WERI-Rb-1 (cell line): ENCODE measurements at regions not wholly inside any gene's neighbourhood (a gene's known extent, or its start where the extent isn't known, plus 50 kb on each side); places are given as distances from the start of the nearest gene placed in this dataset.
"Not testable (repeated sequence)": the region's sequence is repeated elsewhere in the genome, so short reads cannot be mapped to it uniquely, and the experiment has no call there.

Experiments
- DNase-seq: peaks from one replicate; pipeline ENCODE4 v3.0.0-alpha.2; 2020
- H3K27ac ChIP-seq: fragments of 250-450 bp; sonication (Bioruptor Pico); 2 replicates; pipeline ENCODE4 v1.5.1; 2020; ENCODE audit warnings: mild to moderate bottlenecking, moderate library complexity
- H3K27me3 ChIP-seq: fragments of 250-450 bp; sonication (Bioruptor Pico); 2 replicates; pipeline ENCODE4 v1.5.1; 2021; ENCODE audit warnings: mild to moderate bottlenecking, low read depth, moderate library complexity; ENCODE audit not compliant: insufficient read depth, severe bottlenecking
- H3K36me3 ChIP-seq: fragments of 250-450 bp; sonication (Bioruptor Pico); 2 replicates; pipeline ENCODE4 v1.5.1; 2020; ENCODE audit warnings: mild to moderate bottlenecking, moderate library complexity
- H3K4me3 ChIP-seq: 2 replicates; pipeline ENCODE4 v1.5.1; 2011; ENCODE audit warnings: low read depth, mild to moderate bottlenecking, control low read depth, low read length
- H3K9me3 ChIP-seq: fragments of 250-450 bp; sonication (Bioruptor Pico); 2 replicates; pipeline ENCODE4 v1.5.1; 2021; ENCODE audit warnings: mild to moderate bottlenecking, moderate library complexity; ENCODE audit not compliant: severe bottlenecking
- TF ChIP-seq, protein P1 (sequence below): IDR thresholded peaks from 2 replicates; pipeline ENCODE4 v1.5.1; 2011; ENCODE audit warnings: low read depth, mild to moderate bottlenecking, control low read depth, inconsistent platforms, low read length

DNA sequence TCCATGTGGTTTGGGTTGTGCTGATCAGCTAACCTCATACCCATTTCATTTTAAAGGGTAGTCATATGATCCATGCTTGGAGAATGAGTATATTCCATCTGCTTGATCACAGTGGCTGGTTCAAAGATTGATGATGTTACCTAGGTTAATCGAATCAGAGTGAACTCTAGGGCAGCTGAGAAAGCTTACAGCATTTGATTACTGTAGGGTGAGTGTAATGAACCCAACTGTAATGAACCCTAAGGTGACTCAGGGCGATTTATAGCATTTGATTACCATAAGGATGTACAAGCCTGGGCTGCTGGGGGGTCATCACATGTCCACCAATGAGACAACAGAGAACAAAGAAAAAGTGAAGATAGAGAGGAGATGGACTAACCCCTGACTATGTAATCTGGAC, 523.1 kb downstream of the ADRA2A start:
- Histone ChIP-seq H3K36me3 (no peaks in the 10 kb centered on the region), H3K9me3 (no peaks in the 10 kb centered on the region), H3K27me3 (no peaks in the 10 kb centered on the region), H3K4me3 (no peak overlapping the region), H3K27ac (no peak overlapping the region)
- no peak for DNase-seq
- TF ChIP-seq, protein P1, sequence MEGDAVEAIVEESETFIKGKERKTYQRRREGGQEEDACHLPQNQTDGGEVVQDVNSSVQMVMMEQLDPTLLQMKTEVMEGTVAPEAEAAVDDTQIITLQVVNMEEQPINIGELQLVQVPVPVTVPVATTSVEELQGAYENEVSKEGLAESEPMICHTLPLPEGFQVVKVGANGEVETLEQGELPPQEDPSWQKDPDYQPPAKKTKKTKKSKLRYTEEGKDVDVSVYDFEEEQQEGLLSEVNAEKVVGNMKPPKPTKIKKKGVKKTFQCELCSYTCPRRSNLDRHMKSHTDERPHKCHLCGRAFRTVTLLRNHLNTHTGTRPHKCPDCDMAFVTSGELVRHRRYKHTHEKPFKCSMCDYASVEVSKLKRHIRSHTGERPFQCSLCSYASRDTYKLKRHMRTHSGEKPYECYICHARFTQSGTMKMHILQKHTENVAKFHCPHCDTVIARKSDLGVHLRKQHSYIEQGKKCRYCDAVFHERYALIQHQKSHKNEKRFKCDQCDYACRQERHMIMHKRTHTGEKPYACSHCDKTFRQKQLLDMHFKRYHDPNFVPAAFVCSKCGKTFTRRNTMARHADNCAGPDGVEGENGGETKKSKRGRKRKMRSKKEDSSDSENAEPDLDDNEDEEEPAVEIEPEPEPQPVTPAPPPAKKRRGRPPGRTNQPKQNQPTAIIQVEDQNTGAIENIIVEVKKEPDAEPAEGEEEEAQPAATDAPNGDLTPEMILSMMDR, result no peak

DNA sequence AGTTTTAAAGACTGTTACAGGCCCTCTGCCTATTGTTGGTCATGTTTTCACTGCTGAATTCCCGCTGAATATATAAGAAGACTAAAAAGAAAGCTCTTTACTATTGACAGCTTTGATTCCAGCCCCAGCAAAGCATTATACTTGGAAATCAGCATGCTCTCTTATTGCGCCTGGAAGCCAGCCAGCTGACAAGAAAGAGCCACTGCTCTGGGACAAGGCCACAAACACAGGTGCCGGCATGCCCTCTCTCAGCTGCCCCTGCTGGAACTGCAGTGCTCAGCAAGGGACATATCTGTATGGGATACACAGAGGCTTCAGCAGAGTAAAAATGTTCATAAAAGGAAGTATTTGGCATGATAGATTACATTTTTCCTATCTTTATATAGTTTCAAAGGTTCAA, 523.9 kb downstream of the ADRA2A start:
- no peaks in the 10 kb centered on the region for H3K27me3 ChIP-seq
- H3K36me3 ChIP-seq, result no peaks in the 10 kb centered on the region
- H3K9me3 ChIP-seq, result no peaks in the 10 kb centered on the region
- TF ChIP-seq, protein P1, result no peak
- no peak overlapping the region for H3K27ac ChIP-seq
- no peak overlapping the region for H3K4me3 ChIP-seq
- no peak for DNase-seq

DNA sequence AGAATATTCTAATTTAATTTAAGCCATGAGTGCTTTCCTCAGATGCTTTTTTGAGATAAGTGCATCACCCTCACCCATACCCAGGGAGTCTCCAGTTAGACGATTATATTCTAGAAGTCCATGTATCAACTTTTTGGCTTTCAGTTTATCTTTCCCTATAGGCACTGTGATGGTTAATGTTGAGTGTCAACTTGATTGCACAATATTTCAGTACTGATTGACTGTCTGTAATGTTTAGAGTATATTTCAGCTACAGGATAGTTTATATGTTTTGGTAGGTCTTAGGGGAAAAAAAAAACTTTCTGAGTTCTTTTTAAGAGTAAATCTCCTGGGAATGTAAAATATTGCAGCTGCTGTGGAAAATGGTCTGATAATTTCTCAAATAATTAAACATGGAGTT, 535.4 kb downstream of the ADRA2A start:
- DNase-seq, result no peak
- Histone ChIP-seq H3K4me3 (no peak overlapping the region), H3K9me3 (no peaks in the 10 kb centered on the region), H3K27ac (no peak overlapping the region), H3K36me3 (no peaks in the 10 kb centered on the region), H3K27me3 (no peaks in the 10 kb centered on the region)
- TF ChIP-seq, protein P1, result no peak

DNA sequence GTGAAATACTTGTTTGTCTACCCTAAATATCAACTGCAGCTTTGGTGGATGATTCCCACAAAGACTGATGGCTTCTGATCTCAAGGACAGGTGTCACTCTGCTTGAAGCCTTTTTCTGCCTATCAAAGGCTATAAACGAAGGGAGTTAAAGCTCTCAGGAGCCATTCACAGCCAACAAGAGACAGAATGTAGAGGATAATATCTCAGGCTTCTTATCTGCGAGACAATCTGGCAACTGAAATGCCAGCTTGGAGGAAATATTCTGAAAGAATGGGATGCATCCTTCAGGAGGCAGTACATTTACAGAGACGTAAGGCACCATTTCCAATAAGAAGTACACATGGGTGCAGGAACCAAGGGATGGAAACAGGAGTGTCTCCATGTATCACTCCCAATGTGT, 549.4 kb downstream of the GPAM start:
- no peak for DNase-seq
- Histone ChIP-seq H3K9me3 (no peaks in the 10 kb centered on the region), H3K36me3 (no peaks in the 10 kb centered on the region), H3K27ac (no peak overlapping the region), H3K4me3 (no peak overlapping the region), H3K27me3 (no peaks in the 10 kb centered on the region)
- TF ChIP-seq, protein P1, result no peak

DNA sequence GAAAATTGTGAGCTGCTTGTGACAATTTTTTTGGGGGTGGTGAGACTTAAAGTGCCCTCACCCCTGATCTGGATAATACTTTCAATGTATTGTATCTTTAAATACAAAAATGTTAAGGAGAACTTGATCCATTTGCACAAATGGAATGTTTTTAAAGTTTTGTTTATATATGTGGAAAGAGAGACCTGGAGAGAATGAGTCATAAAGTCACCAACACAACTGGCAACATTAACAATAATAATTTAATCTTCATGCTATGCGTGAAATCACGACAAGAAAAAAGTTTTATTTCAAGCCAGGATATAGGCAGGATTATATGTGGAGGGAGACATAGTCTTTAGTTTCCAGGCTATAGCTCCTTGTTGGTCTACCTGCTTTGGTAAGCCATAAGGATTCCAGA, 537.5 kb downstream of the GPAM start:
- Histone ChIP-seq H3K9me3 (peaks cover 6% of the 10 kb centered on the region), H3K27me3 (no peaks in the 10 kb centered on the region), H3K4me3 (no peak overlapping the region)

DNA sequence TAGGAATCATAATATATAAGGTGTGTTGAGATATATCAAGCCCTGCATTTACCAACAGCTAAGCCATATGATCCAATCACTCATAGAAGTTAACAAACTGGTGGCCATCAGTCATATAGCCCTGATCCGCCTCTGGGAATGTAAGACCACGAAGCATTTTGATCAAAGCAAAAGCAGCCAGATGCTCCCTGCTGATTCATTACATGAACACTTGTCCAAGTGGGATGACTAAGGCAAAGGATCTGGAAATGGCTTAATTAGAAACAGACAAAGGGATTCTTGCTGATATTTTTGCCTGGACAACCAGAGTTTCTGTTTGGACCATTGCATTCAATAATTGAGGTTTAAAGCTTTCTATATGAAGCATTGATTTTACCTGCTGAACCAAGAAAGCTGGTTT, 535.5 kb downstream of the GPAM start:
- TF ChIP-seq, protein P1, result no peak
- H3K36me3 ChIP-seq, result no peaks in the 10 kb centered on the region
- H3K27me3 ChIP-seq, result no peaks in the 10 kb centered on the region
- H3K27ac ChIP-seq, result no peak overlapping the region
- peaks cover 6% of the 10 kb centered on the region for H3K9me3 ChIP-seq
- no peak for DNase-seq
- no peak overlapping the region for H3K4me3 ChIP-seq

More for the DNA sequence above, 537.5 kb downstream of the GPAM start:
- H3K27ac ChIP-seq, result no peak overlapping the region
- H3K36me3 ChIP-seq, result no peaks in the 10 kb centered on the region
- DNase-seq, result no peak
- TF ChIP-seq, protein P1, result no peak

DNA sequence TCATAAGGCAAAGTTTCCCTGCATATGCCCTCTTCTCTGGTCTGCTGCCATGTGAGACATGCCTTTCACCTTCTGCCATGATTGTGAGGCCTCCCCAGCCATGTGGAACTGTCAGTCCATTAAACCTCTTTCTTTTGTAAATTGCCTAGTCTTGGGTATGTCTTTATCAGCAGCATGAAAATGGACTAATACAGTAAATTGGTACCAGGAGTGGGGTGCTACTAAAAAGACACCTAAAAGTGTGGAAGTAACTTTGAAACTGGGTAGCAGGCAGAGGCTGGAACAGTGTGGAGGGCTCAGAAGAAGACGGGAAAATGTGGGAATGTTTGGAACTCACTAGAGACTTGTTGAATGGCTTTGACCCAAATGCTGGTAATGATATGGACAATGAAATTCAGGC, 534.5 kb downstream of the GPAM start:
- H3K36me3 ChIP-seq, H3K9me3 ChIP-seq, DNase-seq, H3K4me3 ChIP-seq, H3K27ac ChIP-seq, H3K27me3 ChIP-seq: not testable (repeated sequence)
